OCI-LY1 (cell line): ENCODE measurements at regions not wholly inside any gene's neighbourhood (a gene's known extent, or its start where the extent isn't known, plus 50 kb on each side); places are given as distances from the start of the nearest gene placed in this dataset.
"Not testable (repeated sequence)": the region's sequence is repeated elsewhere in the genome, so short reads cannot be mapped to it uniquely, and the experiment has no call there.

Experiments used
- H2AFZ ChIP-seq: fragments of 200-600 bp; sonication (generic), shearing (Covaris generic); 2 replicates; pipeline ENCODE4 v1.6.0; 2014; ENCODE audit warnings: antibody characterized with exemption, mild to moderate bottlenecking, low read length
- H3F3A ChIP-seq: fragments of 200-600 bp; sonication (generic), shearing (Covaris generic); 2 replicates; pipeline ENCODE4 v1.6.0; 2014; ENCODE audit warnings: mild to moderate bottlenecking, antibody characterized with exemption, low read length, moderate library complexity; ENCODE audit not compliant: insufficient read depth
- H3K27ac ChIP-seq: fragments of 200-600 bp; sonication (generic); 2 replicates; pipeline ENCODE4 v1.5.1; 2014; ENCODE audit warnings: low read length, mixed run types, mild to moderate bottlenecking, low read depth; ENCODE audit not compliant: poor library complexity, severe bottlenecking
- H3K27me3 ChIP-seq: fragments of 200-600 bp; sonication (generic); 2 replicates; pipeline ENCODE4 v1.6.0; 2014; ENCODE audit warnings: antibody characterized with exemption, mild to moderate bottlenecking, low read length, moderate library complexity; ENCODE audit not compliant: insufficient read depth
- H3K36me3 ChIP-seq: fragments of 200-600 bp; sonication (generic); 2 replicates; pipeline ENCODE4 v1.6.1; 2014; ENCODE audit warnings: mild to moderate bottlenecking, antibody characterized with exemption, low read length, moderate library complexity, mixed read lengths; ENCODE audit not compliant: insufficient read depth
- H3K4me1 ChIP-seq: fragments of 200-600 bp; sonication (generic); 2 replicates; pipeline ENCODE4 v1.5.1; 2014; ENCODE audit warnings: mild to moderate bottlenecking, low read length, moderate library complexity; ENCODE audit not compliant: insufficient read depth, severe bottlenecking
- H3K4me2 ChIP-seq: fragments of 200-600 bp; sonication (generic), shearing (Covaris generic); 2 replicates; pipeline ENCODE4 v1.6.1; 2014; ENCODE audit warnings: low read length
- H3K4me3 ChIP-seq: fragments of 200-600 bp; sonication (generic); 2 replicates; pipeline ENCODE4 v1.5.1; 2014; ENCODE audit warnings: low read length, low read depth, mild to moderate bottlenecking, mixed read lengths; ENCODE audit not compliant: poor library complexity, severe bottlenecking
- H3K79me2 ChIP-seq: fragments of 200-600 bp; shearing (Covaris generic); 2 replicates; pipeline ENCODE4 v1.6.1; 2016; ENCODE audit warnings: mixed run types, low read length, mixed read lengths; ENCODE audit not compliant: insufficient read depth
- H3K9ac ChIP-seq: fragments of 200-600 bp; sonication (generic), shearing (Covaris generic); 2 replicates; pipeline ENCODE4 v1.6.1; 2014; ENCODE audit warnings: mild to moderate bottlenecking, low read length, mixed read lengths
- H3K9me2 ChIP-seq: fragments of 200-600 bp; sonication (generic), shearing (Covaris generic); 2 replicates; pipeline ENCODE4 v1.6.1; 2014; ENCODE audit warnings: low read depth, mild to moderate bottlenecking, low read length, mixed read lengths
- H3K9me3 ChIP-seq: fragments of 200-600 bp; shearing (Covaris generic); 2 replicates; pipeline ENCODE4 v1.6.1; 2014; ENCODE audit warnings: low read length, mixed read lengths
- H4K20me1 ChIP-seq: fragments of 200-600 bp; sonication (generic), shearing (Covaris generic); 2 replicates; pipeline ENCODE4 v1.6.0; 2016; ENCODE audit warnings: mild to moderate bottlenecking, low read length; ENCODE audit not compliant: insufficient read depth
- CTCF ChIP-seq: fragments of 200-600 bp; sonication (generic), shearing (Covaris generic); IDR thresholded peaks from 2 replicates; pipeline ENCODE4 v1.5.1; 2017; ENCODE audit warnings: mild to moderate bottlenecking, antibody characterized with exemption, low read length, moderate library complexity, mixed read lengths
- EZH2 ChIP-seq: fragments of 200-600 bp; sonication (generic), shearing (Covaris generic); IDR thresholded peaks from 2 replicates; pipeline ENCODE4 v1.8.0; 2017; ENCODE audit warnings: borderline replicate concordance, mixed run types, mild to moderate bottlenecking, antibody characterized with exemption, low read length, moderate library complexity, mixed read lengths

GRCh38 chr7:35956988-35957387, 156.1 kb downstream of the SEPTIN7 start:
- H3K9me2 ChIP-seq, H3K4me2 ChIP-seq, H3K79me2 ChIP-seq: not testable (repeated sequence)

DNA sequence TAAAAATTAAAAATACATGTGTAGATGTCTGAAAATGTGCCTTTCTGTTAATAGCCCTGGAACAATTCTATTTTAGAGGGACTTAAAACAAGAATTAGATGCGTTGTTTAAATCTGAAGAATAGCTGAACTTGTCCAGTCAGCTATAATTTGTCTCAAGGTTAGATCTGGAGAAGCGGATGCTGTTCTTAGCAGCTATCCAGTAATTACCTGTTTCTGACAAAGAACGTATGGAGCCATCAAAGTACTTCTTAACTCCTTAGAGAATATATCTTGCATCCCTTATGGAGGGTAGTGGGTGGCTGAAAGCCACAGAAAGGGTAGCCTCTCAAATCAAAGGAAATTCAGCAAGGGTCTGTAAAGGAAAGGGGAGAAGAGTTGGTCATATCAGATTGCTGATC, 160.4 kb downstream of the SEPTIN7 start:
- H2AFZ ChIP-seq, H3K9me3 ChIP-seq, H3K4me2 ChIP-seq, H3K36me3 ChIP-seq, H3F3A ChIP-seq, H4K20me1 ChIP-seq, H3K9ac ChIP-seq, H3K79me2 ChIP-seq, H3K27me3 ChIP-seq, H3K4me3 ChIP-seq, H3K4me1 ChIP-seq, H3K9me2 ChIP-seq, H3K27ac ChIP-seq: not testable (repeated sequence)

More at GRCh38 chr7:35956988-35957387, 156.1 kb downstream of the SEPTIN7 start:
- H3K4me3 ChIP-seq, H3K4me1 ChIP-seq, H3K27me3 ChIP-seq, H3F3A ChIP-seq, H3K27ac ChIP-seq, H3K9ac ChIP-seq, H2AFZ ChIP-seq, H3K9me3 ChIP-seq, H4K20me1 ChIP-seq, H3K36me3 ChIP-seq: not testable (repeated sequence)

- not testable (repeated sequence) for H3K27ac ChIP-seq, H3K36me3 ChIP-seq, H3K9me2 ChIP-seq, H3K9me3 ChIP-seq, H3K4me2 ChIP-seq, H3F3A ChIP-seq, H2AFZ ChIP-seq, H4K20me1 ChIP-seq, H3K9ac ChIP-seq, H3K4me3 ChIP-seq, H3K4me1 ChIP-seq, H3K27me3 ChIP-seq, H3K79me2 ChIP-seq
These were observed 161.8 kb downstream of the SEPTIN7 start for GRCh38 chr7:35962607-35963006.

- Histone ChIP-seq H3K4me3 (no peak overlapping the region), H3K27me3 (0 out of 2 replicates have a peak, but pooled peaks cover 4% of the 10 kb centered on the region), H3K79me2 (no peaks in the 10 kb centered on the region), H2AFZ (no peak overlapping the region), H3K9me3 (no peaks in the 10 kb centered on the region), H3K9ac (no peak overlapping the region), H3K9me2 (no peaks in the 10 kb centered on the region), H3K4me1 (peaks cover 8% of the 10 kb centered on the region), H3K36me3 (no peaks in the 10 kb centered on the region), H3F3A (no peaks in the 10 kb centered on the region), H3K4me2 (no peak overlapping the region), H3K27ac (no peak overlapping the region), H4K20me1 (no peaks in the 10 kb centered on the region)
- TF ChIP-seq CTCF = no peak
- TF ChIP-seq EZH2 = no peak
These were observed 166.7 kb downstream of the SEPTIN7 start for GRCh38 chr7:35967366-35968139.
